Cerebellar cortex (tissue), 1 donor: ENCODE measurements at regions not wholly inside any gene's neighbourhood (a gene's known extent, or its start where the extent isn't known, plus 50 kb on each side); places are given as distances from the start of the nearest gene placed in this dataset.

Source experiments
- DNase-seq: peaks from one replicate; pipeline ENCODE4 v3.0.0-alpha.2; 2015; ENCODE audit warnings: low spot score

GRCh38 chr1:229183588-229183987, 87.3 kb upstream of the RAB4A start:
- DNase-seq = no peak

DNA sequence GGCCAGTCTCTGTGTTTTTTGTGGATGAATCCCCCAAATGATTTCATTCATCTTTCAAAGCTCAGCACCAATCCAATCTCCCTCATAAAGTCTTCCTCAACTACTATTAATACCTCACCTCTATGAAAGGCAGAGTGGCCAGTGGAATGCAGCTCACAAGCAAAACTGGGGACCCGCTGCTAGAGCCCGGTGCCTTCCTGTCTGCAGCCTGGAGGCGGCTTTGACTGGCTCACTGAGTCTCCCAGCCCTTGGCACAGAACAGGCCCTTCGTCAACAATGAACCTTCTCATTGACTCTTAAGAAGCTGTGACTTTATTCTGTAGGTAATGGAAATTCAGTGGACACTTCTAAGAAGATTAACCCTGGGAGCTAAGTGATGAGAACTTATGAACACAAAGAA, 86.8 kb upstream of the RAB4A start:
- no peak for DNase-seq

DNA sequence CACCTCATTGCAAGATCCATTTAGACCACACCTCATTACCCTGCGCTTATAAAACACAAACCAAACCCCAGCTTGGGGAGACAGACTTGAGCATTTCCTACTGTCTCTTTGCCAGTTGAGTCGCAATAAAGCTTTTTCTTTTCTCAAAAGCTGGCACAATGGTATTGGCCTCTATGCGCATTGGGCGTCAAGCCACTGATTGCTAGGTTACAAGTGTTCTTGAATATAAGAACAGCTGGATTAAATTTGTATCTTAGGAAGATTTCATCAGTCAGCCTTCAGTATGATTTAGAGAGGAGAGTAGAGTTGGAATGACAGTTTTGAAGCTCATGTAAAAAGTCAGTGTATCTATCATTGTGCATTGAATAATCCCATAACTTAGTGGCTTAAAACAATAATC, 84.9 kb upstream of the RAB4A start:
- DNase-seq = no peak

DNA sequence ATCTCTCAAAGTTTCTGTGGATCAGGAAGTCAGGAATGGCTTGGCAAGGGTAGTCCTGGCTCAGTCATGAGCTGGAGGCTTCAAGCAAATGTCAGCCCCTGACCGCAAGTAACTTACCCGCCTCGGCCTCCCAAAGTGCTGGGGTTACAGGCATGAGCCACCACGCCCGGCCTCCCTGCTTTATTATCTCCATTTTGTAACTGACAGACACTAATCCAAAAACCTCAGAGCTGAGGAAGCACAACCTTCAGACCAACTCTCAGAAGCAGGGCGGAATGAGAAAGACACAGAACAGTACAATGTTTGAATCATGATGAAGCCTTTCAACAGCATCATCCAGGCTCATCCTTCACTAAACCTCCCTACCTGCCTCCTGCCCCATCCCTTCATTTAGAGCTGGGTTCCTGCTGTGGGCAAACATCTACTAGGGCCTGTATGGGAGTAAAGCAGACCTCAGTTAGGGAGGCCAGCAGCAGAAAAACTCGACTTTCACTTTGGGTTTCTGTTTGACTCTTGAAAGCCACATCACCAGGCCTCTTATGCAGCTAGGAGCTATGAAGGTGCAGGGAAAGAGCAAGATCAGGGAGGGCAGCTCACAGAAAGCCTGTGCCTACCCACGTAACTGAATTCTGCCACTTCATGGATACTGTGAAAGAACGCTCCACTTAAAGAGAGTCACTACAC, 84.4 kb upstream of the RAB4A start:
- no peak for DNase-seq

DNA sequence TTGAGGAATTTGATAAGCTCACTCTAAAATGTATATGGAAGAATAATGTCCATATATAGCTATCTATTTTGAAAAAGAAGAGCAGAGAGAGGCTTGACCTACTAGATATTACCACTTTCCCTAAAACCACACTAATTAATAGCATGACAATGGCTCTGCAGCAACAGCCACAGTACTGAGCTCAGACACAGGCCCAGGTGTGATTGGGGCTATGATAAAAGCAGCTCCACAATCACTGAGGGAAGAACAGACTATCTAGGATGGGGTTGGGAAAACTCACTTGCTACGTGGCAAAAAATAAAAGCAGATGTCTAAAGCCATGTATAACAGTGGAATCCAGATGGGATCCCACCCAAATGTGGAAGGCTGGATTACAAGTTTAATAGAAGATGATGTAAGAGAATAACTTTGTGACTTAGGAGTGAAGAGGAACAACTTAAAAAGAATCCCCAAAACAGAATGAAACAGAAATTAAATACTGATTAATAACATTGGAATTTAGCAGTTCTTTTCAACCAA, 80.8 kb upstream of the RAB4A start:
- DNase-seq = no peak

DNA sequence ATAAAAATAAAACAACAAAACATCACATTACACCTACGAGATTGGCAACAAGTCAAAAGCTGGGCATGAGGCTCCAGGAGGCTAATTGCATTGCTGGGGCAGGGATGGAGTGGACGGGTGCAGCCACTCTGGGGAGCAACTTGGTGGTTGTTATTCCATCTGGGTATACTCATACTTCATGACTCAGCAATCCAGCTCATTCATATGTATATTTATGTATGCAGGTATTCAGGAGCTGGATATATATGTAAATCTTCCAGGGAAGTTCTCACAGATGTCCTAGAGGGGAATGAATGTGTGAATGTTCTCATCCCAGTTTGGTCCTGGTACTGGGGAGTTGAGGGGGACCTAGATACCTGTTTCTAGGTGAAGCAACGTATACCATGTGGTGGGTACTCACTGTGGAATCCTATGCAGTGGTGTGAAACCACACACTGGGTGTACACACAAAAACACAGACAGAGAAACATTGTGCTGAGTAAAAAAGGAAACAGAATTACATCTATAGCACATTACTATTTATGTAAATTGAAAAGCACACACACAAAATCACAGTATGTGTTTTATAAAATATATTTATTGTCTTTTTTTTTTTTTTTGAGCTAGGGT, 79.7 kb upstream of the RAB4A start:
- no peak for DNase-seq

DNA sequence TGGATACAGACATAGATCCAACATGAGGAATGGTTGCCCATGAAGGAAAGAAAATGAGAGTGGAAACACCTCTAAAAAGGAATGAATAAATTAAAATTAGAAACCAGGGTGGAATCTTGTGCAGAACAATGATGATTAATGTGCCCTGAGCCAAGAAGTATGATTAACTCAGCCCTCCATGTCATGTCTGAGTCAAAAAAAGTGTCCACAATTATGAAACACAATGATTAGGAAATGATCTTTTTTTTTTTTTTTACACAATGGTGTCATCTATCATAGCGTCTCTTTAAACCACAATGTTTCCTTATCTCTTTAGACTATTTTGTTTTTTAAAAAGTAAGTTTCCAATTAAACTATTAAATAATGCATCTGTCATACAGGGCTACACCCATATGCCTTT, 78.9 kb upstream of the RAB4A start:
- no peak for DNase-seq

DNA sequence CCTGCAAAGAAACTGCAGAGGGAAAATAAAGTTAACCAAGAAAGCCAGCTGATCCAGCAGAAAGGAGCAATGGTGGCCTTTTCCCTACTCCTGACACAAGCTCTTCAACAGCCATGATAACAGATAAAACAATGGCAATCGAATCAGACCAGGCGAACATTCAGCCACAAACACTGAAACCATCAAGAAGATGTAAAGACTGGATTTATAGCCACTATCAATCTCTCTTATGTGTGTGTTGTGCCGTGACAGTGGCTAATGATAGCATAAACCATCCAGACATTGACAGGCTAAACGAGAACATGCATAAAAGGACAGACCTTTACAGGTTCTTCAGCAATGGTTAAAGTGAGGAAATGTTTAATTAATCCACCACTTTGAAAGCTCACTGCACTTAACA, 78.1 kb upstream of the RAB4A start:
- DNase-seq = no peak

GRCh38 chr1:229194096-229194495, 76.8 kb upstream of the RAB4A start:
- no peak for DNase-seq

- DNase-seq = no peak
Observed at GRCh38 chr1:229195246-229195645, 75.7 kb upstream of the RAB4A start.

DNA sequence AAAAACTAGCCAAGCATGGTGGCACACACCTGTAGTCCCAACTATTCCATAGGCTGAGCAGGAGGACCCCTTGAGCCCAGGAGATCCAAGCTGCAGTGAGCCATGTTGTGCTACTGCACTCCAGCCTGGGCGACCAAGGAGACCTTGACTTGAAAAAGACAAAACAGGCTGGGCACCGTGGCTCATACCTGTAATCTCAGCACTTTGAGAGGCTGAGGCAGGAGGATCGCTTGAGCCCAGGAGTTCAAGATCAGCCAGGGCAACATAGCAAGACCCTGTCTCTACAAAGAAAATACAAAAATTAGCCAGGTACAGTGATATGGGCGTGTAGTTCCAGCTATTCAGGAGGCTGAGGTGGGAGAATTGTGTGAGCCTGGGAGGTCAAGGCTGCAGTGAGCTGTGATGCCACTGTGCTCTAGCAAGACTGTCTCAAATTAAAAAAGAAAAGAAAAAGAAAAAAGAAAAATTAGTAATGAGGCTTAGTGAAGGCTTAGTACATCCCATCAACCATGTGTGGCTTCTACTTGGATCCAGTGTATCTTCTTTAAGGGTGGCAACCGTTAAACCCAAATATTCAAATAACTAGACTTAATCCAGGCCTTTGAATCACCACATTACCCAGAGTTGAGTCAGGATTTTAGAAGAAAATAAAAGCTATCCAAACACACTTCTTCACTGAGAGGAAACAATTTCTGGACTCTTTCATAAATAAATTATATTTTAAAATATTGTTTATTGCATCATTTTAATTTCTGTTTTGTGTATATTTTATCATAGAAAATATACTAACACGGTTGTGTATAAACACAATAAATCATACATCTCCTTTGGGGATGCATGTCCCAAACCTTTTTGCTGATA, 74.3 kb upstream of the RAB4A start:
- DNase-seq = no peak

GRCh38 chr1:229197265-229197585, 73.7 kb upstream of the RAB4A start:
- no peak for DNase-seq

GRCh38 chr1:229199261-229200243, 71.4 kb upstream of the RAB4A start:
- DNase-seq = no peak

DNA sequence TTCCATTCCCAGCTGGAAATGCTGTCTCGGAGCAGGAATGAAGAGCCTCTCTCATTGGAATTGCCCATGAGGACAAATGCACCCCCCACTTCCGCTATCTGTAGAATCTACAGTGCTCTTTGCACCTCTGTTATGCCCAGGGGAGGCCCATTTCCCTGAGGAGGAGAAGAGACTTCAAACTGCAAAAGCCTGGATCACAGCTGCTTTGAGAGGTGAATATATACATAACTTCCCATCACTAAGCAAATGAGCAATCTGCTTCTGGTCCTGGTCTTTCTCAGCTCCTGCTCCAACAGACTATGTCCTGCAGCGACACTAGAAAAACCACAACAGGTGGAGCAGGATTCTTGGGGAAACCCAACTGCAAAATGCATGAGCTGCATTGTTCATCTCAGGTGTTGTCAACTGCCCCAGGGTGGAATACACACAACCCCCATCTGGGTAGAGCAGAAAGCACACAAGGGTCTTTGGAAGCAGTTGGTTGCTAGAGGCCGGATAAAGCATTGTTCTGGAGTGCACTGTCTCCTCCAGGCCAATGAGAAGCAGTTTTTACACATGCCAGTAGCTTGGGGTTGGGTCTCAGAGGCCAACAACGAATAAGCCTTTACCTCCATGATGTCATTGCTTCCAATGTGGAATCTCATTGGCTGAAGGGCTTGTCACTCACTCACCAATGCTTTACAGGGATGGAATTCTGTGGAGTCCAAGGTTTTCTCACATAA, 67.7 kb upstream of the RAB4A start:
- no peak for DNase-seq

DNA sequence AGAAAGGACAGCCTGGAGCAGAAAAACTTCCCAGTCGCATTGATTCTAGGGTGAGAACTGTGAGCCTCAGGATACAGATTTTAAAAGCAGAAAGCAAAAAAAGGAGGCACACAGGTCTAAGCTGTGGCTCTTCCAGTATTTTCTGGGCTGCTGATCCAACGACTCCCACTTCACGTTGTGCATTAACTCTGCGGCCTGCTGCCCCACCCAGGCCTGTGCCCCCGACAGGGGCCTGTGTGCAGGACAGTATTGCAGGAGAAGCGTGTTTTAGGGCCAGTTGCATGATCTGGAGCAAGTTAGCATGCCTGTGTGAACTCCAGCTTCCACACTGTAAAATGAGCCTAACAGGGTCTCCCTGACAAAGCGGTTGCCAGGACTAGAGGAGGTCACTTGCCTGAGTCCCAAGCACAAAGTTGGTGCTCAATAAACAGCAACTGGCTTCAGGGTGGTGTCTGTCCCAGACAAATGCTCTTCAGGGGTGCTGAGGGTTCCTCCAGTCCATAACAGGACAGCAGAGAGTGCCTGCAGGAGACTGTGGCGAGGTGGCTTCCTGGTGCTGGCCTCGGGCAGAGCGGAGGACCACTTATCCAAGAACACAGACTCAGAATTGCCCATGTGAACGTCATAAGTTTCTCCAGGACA, 66.8 kb upstream of the RAB4A start:
- DNase-seq = no peak

DNA sequence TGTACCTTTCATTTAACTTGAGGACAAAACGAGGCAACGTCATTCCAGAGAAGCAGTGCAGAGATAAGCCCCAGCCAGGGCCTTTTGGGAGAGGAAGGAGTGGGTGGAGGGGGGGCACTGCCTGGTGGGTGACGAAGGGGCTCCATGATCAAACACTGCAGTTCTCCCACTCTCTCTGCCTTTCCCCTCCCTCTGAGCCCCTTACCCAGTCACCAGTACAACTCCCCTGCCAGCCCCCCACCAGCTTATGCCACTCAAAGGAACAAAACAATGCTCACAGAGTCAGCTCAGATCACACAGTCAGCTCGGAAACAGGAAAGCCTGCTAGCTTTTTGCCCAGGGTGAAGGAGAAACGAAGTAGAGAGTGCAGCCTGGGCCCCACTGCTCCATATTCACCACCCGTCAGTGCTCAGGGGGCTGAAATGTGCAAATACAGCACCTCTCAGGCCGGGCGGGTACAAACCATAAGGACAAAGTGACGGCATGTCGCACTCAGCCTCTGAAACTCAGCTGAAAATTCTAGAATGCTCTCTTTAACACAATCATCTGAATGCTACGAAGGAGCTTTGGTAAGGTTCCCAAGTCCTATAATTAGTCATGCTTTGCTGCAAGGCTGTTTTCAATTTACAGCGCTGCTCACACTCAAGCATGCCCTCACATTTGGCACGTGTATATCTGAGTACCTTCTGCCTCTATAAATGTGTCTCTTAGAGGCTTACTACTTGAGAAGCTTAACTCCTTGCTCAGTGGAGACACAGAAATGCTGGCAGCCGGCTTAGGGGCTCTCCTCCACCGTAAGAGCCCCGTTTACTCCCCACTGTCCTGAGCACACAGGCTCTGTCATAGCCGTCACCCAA, 65.8 kb upstream of the RAB4A start:
- DNase-seq = no peak

DNA sequence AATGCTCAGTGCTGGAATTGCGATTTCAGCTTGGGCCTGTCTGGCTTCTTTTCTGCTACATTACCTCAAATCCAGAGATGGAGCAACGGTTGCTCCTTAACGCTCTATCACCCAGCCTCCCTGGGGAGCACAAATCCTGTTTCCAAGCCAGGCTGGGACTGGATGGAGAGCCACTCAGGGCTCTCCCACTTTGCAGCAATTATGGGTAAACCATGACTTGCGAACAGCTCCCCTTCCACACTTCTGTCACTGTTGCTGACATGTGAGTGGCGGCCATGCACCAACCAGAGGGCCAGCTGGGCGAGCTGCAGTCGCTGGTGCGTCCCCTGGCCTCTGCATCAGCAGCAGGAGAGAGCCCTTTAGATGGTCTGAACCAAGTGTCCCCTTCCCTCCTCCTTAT, 65.1 kb upstream of the RAB4A start:
- DNase-seq = no peak

DNA sequence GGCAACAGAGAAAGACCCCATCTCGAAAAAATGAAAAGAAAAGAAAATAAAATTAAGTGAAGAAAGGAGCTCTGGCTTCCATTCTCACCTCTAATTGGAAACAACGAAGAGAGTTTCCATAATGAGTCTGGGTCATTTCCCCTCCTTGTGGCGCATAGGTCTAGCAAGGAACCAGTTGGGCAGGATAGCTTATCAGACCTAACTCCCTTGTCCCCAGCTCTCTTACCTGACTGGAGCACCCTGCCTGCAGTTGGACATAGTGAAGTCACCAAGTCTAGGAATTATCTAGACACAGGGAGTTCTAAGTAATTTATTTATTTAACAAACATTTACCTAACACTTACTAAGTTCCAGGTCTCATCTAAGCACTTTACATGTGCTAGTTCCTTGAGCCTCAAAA, 63.0 kb upstream of the RAB4A start:
- DNase-seq = no peak

DNA sequence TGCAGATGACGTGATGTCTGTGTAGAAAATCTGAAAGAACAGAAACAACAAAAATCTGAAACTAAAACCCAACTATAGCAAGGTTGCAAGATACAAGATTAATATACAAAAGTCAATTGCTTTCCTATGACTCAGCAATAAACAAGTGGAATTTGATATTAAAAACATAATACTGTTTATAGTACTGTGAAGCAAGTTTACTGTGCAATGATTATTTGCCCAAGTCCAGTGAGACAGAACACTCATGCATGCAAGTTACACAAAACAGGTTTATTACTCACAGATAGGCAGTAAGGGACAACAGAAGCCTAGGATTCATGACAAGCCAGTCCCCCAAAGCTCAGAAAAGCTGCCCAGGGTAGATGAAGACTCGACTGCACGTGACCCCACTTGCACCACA, 62.4 kb upstream of the RAB4A start:
- no peak for DNase-seq

DNA sequence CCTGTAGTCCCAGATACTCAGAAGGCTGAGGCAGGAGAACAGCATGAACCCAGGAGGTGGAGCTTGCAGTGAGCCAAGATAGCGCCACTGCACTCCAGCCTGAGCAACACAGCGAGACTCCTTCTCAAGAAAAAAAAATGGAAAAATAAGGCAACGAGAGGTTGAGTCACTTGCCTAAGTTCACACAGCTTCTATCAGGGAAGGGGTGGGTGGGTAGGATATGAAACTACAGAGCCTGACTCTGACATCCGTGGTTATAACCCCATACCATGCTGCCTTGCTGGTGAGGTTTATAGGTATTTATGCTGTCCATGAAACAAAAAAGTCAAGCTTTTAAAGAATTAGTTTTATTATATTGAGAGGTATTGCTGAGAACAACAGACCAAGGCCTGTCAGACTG, 61.5 kb upstream of the RAB4A start:
- DNase-seq = no peak
